Erythroblast (primary cell): ENCODE measurements at regions not wholly inside any gene's neighbourhood (a gene's known extent, or its start where the extent isn't known, plus 50 kb on each side); places are given as distances from the start of the nearest gene placed in this dataset.

Source experiments
- DNase-seq, 2 experiments: peaks; one replicate each; lab custom pipeline; 2025; lab: John Stamatoyannopoulos, UW
- GATA1 ChIP-seq: IDR thresholded peaks from 2 replicates; pipeline ENCODE4 v1.6.1; 2011; ENCODE audit warnings: low read depth, mild to moderate bottlenecking, control low read depth, low read length, moderate library complexity
- POLR2A ChIP-seq: IDR thresholded peaks from 2 replicates; pipeline ENCODE4 v1.6.1; 2011; ENCODE audit warnings: mild to moderate bottlenecking, low read length

DNA sequence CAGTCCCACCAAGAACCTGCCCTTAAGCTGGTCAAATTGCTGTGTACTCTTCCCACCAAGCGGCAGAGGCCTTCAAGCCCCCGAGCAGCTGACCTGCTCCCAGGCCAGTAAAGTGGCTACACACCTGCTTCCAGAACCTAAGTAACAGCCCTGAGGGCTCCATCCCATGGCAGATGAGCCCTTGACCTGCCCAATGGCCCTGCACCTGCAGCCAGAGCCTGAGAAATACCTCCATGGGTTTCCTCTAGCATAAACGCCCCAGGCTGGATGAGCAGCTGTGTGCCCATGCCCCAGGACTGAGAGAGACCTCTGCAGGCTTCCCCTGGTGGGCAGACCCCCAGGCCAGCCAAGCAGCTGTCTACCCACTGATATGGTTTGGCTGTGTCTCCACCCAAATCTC lies 123.0 kb upstream of the LAMA2 start:
- no peak for TF ChIP-seq POLR2A
- no peak for TF ChIP-seq GATA1
- DNase-seq = no peak

DNA sequence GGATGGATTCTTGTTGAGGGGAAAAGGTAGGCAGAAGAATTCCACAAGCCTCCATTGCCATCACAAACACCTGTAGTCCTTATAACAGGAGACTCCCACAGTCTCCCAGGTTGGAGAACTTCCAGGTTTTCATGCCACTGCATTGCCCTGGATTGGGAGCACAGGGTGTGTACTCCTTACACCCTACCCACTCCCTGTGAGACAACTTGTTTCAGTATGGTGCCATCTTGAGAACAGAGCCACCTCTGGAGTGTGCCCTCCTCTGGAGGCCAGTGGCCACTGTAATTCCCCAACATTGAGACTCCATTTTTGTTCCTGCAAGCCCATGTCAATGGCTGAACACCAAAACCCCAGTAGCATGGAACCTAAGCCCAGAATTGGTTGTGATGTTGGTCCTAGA lies 123.5 kb upstream of the LAMA2 start:
- TF ChIP-seq POLR2A (no peak), GATA1 (no peak)
- no peak for DNase-seq

- no peak for TF ChIP-seq POLR2A
- TF ChIP-seq GATA1 = no peak
- DNase-seq = no peak
Observed at GRCh38 chr6:128757961-128758360, 125.0 kb upstream of the LAMA2 start.

- no peak for DNase-seq
- TF ChIP-seq GATA1 = no peak
- TF ChIP-seq POLR2A = no peak
Observed at GRCh38 chr6:128754658-128755256, 128.2 kb upstream of the LAMA2 start.

- TF ChIP-seq GATA1 = no peak
- TF ChIP-seq POLR2A = no peak
Observed at GRCh38 chr6:128743974-128744765, 138.8 kb upstream of the LAMA2 start.

GRCh38 chr6:128742900-128743299 lies 140.0 kb upstream of the LAMA2 start:
- TF ChIP-seq GATA1 = no peak
- no peak for TF ChIP-seq POLR2A

More at GRCh38 chr6:128743974-128744765, 138.8 kb upstream of the LAMA2 start:
- DNase-seq = no peak

DNA sequence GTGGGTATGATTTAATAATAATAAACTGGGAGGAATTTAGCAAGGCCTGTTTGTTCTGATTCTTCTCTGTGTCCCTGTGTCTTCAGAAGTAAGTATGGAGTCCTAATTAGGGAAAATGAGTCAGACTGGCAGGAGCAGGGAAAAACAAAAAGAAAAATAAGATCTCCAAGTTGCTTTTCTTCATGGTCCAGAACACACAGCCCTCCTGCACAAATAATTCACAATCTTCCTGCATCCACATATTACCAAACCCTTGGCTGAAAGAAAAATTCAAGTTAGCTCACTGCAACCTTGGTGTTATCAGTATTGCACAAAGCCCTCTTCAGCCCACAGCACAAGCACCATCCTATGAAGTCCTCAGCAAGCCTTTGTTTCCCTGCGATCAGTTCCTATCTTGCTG lies 142.0 kb upstream of the LAMA2 start:
- TF ChIP-seq GATA1 = no peak
- no peak for TF ChIP-seq POLR2A
- DNase-seq = no peak

More at GRCh38 chr6:128742900-128743299, 140.0 kb upstream of the LAMA2 start:
- no peak for DNase-seq

DNA sequence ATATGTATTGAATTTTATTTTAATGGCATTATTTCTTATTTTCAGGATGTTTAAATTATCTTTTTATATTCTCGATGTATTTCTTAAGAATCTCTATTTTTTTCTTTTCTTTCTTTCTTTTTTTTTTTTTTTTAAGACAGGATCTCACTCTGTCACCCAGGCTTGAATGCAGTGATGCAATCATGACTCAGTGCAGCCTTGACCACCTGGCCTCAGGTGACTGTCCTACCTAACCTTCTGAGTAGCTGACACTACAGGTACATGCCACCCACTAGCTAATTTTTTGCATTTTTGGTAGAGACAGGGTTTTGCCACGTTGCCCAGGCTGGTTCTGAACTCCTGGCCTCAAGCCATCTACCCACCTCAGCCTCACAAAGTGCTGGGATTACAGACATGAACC lies 143.8 kb upstream of the LAMA2 start:
- TF ChIP-seq POLR2A = no peak
- TF ChIP-seq GATA1 = no peak

GRCh38 chr6:128738112-128738511 lies 144.8 kb upstream of the LAMA2 start:
- DNase-seq = no peak
- TF ChIP-seq GATA1 (no peak), POLR2A (no peak)

More for the DNA sequence above, 143.8 kb upstream of the LAMA2 start:
- DNase-seq = no peak

GRCh38 chr6:128736780-128737179 lies 146.2 kb upstream of the LAMA2 start:
- TF ChIP-seq GATA1 (no peak), POLR2A (no peak)
- no peak for DNase-seq

GRCh38 chr6:128731249-128732165 lies 151.4 kb upstream of the LAMA2 start:
- no peak for TF ChIP-seq GATA1
- TF ChIP-seq POLR2A = no peak
- DNase-seq = peak in 1 of 2 experiments; percentile 15

DNA sequence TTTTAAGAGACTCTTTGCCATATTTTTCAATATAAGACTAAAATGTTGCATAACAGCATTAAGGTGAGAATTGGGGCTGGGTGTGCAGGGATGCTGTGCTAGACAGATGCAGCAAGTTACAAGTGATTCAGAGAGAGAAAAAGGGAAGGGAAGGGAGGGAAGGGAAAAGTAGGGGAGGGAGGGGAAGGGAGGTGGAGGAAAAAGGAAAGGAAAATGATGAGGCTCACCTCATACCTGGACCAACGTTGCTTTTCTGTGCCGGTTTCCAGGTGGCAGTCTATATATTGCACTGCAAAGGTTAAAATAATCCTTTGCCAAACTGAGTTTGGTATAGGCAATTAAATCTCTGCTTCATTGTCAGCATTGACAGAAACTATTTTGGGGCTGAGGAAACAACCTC lies 155.4 kb upstream of the LAMA2 start:
- TF ChIP-seq POLR2A (no peak), GATA1 (no peak)

More for the DNA sequence above, 155.4 kb upstream of the LAMA2 start:
- DNase-seq = no peak
